ENCODE measurements at regions not wholly inside any gene's neighbourhood (a gene's known extent, or its start where the extent isn't known, plus 50 kb on each side); places are given as distances from the start of the nearest gene placed in this dataset.

GRCh38 chr7:45509222-45509621, 64.9 kb upstream of the ADCY1 start:
- no peaks in the 10 kb centered on the region for H3K27me3 Mint-ChIP-seq
- no peak overlapping the region for H3K27ac Mint-ChIP-seq
- H3K9me3 Mint-ChIP-seq, result peaks cover 6 to 29% (median 14%) of the 10 kb centered on the region in 3 donors
- peaks cover 0 to 3% (median 0%) of the 10 kb centered on the region in 3 donors for H3K4me1 Mint-ChIP-seq
- H3K4me3 Mint-ChIP-seq, result no peak overlapping the region
- H3K36me3 Mint-ChIP-seq, result peaks cover 1% of the 10 kb centered on the region

GRCh38 chr7:45511721-45512597, 62.2 kb upstream of the ADCY1 start:
- H3K27ac Mint-ChIP-seq, result no peak overlapping the region
- peaks cover 1% of the 10 kb centered on the region for H3K36me3 Mint-ChIP-seq
- H3K9me3 Mint-ChIP-seq, result peaks cover 3 to 15% (median 4%) of the 10 kb centered on the region in 3 donors
- H3K4me3 Mint-ChIP-seq, result no peak overlapping the region
- no peaks in the 10 kb centered on the region for H3K4me1 Mint-ChIP-seq
- no peaks in the 10 kb centered on the region for H3K27me3 Mint-ChIP-seq

GRCh38 chr7:45514944-45515343, 59.2 kb upstream of the ADCY1 start:
- no peaks in the 10 kb centered on the region for H3K27me3 Mint-ChIP-seq
- H3K9me3 Mint-ChIP-seq, result peaks cover 4 to 19% (median 4%) of the 10 kb centered on the region in 3 donors
- no peak overlapping the region for H3K27ac Mint-ChIP-seq
- no peak overlapping the region for H3K4me3 Mint-ChIP-seq
- H3K4me1 Mint-ChIP-seq, result no peaks in the 10 kb centered on the region
- peaks cover 3% of the 10 kb centered on the region for H3K36me3 Mint-ChIP-seq

GRCh38 chr7:45515346-45515745, 58.8 kb upstream of the ADCY1 start:
- Mint-ChIP-seq H3K4me1 (no peaks in the 10 kb centered on the region), H3K4me3 (no peak overlapping the region), H3K9me3 (peaks cover 4 to 19% (median 4%) of the 10 kb centered on the region in 3 donors), H3K36me3 (peaks cover 3% of the 10 kb centered on the region), H3K27me3 (no peaks in the 10 kb centered on the region), H3K27ac (no peak overlapping the region)
